Epidermal melanocyte (primary cell): ENCODE measurements at regions not wholly inside any gene's neighbourhood (a gene's known extent, or its start where the extent isn't known, plus 50 kb on each side); places are given as distances from the start of the nearest gene placed in this dataset.

ENCODE experiments used
- DNase-seq: peaks from one replicate; pipeline ENCODE4 v3.0.0; 2011; ENCODE audit warnings: low spot score; ENCODE audit not compliant: insufficient read length

GRCh38 chr1:39134768-39135333 is 69.6 kb upstream of the MACF1 start:
- DNase-seq, result no peak

DNA sequence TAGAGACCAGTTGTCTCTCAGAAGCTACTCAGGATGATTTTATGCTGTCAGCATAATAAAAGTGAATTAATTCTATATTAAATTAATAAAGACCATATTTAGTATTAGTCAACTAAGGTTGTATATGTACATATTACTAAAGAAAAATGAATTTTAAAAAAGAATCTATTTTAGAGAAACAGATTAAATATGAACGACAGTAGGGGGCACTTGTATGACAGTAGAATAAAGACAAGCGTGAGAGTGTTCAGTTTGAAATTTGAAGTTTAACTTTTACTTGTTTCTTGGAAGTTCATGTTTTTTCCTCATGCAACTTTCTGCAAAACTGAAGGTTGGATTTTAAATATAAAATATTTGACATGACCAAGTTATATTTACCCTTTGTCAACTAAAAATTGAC is 67.9 kb upstream of the MACF1 start:
- DNase-seq, result no peak

- no peak for DNase-seq
Observed at GRCh38 chr1:39139723-39140360, 64.7 kb upstream of the MACF1 start.

GRCh38 chr1:39141925-39142324 is 62.6 kb upstream of the MACF1 start:
- DNase-seq, result peak; percentile 33

DNA sequence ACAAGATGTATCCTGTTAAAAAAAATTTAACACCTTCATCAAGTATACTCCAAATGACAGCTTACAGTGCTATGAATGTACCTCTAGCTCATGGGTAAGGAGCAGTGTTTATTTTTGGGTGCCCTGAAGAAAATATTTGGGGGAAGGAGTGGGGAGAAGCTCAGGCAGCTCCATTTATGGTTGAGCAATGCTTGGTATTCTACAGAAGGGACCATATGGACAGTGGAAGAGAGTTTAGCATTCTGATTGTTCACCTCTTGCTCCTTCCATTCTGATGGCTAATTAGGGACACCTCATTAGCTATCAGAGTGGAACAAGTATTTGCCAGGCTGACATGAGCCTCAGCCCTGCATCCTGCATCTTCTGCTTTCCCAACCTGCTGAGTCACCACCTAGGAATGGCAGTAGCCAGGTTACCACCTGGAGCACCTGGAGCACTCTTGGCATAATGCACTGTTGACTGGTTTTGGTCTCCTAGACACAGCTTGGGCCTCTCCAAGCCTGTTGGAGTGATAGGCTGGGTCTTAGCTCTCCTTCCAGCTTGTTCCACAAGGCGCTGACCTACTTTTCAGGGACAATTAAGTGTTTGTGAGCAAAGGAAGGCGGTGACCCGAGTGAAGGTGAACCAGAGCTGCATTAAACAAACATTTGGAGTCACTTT is 62.0 kb upstream of the MACF1 start:
- no peak for DNase-seq

DNA sequence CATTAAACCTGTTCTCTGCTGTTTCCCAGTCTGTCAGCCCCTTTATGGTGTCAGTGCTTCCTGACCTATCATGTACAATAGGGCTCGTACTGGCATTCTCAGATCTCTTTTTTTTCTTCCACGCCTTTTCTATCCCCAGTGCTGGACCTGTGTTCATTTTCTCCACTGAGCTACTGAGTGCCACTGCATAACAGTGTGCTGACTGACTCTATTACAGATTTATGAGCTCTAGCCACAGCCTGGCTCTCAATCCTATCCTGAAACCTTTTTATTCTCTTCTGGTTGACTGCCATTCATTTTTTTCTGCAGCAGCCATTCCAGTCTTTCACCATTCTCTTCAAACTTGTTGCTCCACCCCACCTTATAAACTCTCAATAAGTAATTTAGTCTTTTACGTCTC is 59.6 kb upstream of the MACF1 start:
- no peak for DNase-seq

- no peak for DNase-seq
Observed at GRCh38 chr1:39145331-39145965, 59.0 kb upstream of the MACF1 start.

GRCh38 chr1:39146681-39147080 is 57.8 kb upstream of the MACF1 start:
- DNase-seq, result no peak

- DNase-seq, result no peak
Observed at GRCh38 chr1:39147099-39148025, 57.1 kb upstream of the MACF1 start.

- DNase-seq, result no peak
Observed at GRCh38 chr1:39148942-39149341, 55.6 kb upstream of the MACF1 start.

DNA sequence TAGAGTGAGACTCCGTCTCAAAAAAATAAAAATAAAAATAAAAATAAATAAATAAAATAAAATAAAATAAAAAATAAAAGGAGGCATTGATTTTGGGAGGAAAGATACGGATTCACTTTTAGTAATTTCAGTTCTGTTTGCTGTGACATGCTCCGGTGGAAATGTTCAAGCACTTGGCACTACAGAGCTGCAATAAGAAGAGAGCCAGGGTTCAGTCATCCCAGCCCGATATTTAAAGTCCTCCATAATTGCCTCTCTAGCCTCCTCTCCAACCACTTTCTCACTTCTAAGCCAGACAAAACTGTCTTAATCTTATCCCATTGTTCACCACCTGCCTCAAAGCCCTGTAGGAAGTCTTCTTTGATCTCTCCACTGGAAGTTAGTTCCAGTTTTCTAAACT is 55.0 kb upstream of the MACF1 start:
- DNase-seq, result no peak

- no peak for DNase-seq
Observed at GRCh38 chr1:39150779-39151178, 53.7 kb upstream of the MACF1 start.

GRCh38 chr1:39151267-39151666 is 53.2 kb upstream of the MACF1 start:
- DNase-seq, result no peak

- no peak for DNase-seq
Observed at GRCh38 chr1:39152923-39153322, 51.6 kb upstream of the MACF1 start.

DNA sequence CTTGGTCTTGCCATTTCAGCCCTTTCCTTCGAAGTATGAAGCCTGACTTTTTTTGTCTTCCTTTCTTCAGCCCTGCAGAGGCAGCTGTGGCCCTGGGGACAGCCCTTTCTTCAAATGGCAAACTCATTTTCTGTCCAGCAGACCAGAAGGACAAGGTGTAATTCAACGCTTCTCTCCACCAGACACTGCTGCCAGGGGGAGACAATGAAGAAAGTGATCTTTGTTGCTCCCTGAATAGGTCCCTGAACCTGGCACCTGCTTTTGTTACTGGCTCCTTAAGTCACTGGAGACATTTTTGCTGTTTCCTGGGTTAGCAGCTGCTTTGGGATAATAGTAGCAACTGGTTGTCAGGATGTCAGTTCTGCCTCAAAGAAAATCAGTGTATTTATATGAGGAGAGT is 50.8 kb upstream of the MACF1 start:
- DNase-seq, result no peak

DNA sequence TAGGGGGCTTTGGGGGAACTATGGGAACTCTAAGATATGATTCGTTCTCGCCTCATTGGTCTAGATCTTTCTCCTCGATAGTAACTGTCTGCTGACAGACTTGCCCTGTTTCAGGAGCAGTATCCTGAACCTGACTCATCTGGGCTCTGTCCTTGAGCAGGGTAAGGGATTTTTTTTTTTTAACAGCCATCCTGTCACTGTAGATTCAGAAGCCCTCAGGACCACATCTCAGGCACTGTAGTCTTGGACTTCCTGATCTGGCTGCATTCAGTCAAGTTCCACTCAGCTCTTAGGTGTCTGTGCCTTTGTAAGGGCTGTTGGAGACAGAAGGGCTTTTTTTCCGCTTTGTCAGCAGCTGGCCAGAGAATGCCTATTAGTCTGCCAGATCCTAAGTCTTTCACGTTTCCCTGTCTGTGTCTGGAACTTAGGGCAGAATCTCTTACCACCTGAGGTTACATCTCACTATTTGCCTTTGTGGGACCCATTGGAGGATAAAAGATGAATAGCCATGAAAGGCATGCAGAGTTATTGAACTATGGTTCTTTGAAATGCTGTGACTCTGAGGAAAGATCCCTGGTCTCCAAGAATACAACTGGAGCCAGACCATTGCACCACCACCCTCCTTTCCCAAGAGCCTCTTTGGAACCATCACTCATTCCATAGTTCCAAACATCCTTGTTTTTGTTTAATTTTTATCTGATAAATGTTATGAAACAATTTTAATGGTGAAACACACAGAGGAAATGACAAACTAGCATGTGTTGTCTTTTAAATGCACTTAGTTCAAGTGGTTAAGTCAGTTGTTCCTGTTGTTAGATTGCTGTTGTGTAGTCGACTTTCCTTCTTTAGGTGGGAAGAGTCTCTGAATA is 49.7 kb upstream of the MACF1 start:
- no peak for DNase-seq
